Right lobe of liver (tissue), 6 donors: ENCODE measurements at regions not wholly inside any gene's neighbourhood (a gene's known extent, or its start where the extent isn't known, plus 50 kb on each side); places are given as distances from the start of the nearest gene placed in this dataset.

Source experiments
- ATAC-seq, 4 donors: fragments of 200-7000 bp; cut with Tn5 transposase; one replicate each; pipeline ENCODE4 v1.9.1; 2020; ENCODE audit warnings: mild to moderate bottlenecking in 4 of 4, moderate library complexity in 4 of 4
- DNase-seq, 3 donors: peaks; one replicate each; pipeline ENCODE4 v3.0.0-alpha.2; 2020
- H3K27ac ChIP-seq, 3 donors: fragments of 200-600 bp; one replicate each; pipeline ENCODE4 v1.8.0; 2022
- H3K27me3 ChIP-seq, 2 donors: fragments of 200-600 bp; one replicate each; pipeline ENCODE4 v1.8.0; 2022
- H3K36me3 ChIP-seq, 4 donors: fragments of 200-600 bp; sonication (generic) in 1 of 4; one replicate each; pipeline versions ENCODE4 v1.5.1 to v1.8.0; 2017 to 2022; ENCODE audit warnings: control low read depth in 1 of 4
- H3K4me1 ChIP-seq, 4 donors: fragments of 200-600 bp; sonication (generic) in 1 of 4; one replicate each; pipeline versions ENCODE4 v1.5.1 to v1.8.0; 2017 to 2022; ENCODE audit warnings: control low read depth in 1 of 4
- H3K4me3 ChIP-seq, 3 donors: fragments of 200-600 bp; one replicate each; pipeline ENCODE4 v1.8.0; 2022
- H3K9me3 ChIP-seq, 4 donors: fragments of 200-600 bp; sonication (generic) in 1 of 4; one replicate each; pipeline versions ENCODE4 v1.5.1 to v1.8.0; 2017 to 2022; ENCODE audit warnings: control low read depth in 1 of 4
- POLR2A ChIP-seq: fragments of 450-650 bp; IDR thresholded peaks from one replicate; pipeline ENCODE4 v1.6.1; 2017; ENCODE audit warnings: antibody characterized with exemption, mild to moderate bottlenecking
- WGBS: methylation state at CpG from one replicate; pipeline ENCODE4 v1.1.6; 2018; ENCODE audit warnings: low coverage, low lambda C conversion rate; ENCODE audit not compliant: insufficient coverage; ENCODE audit errors: missing lambda C conversion rate; 5-methylcytosine and 5-hydroxymethylcytosine counted together
- intact Hi-C, 2 donors: fragments of 100-400 bp; cut with DNase I; formaldehyde crosslinking; loops; one replicate each; pipeline versions ENCODE4 v1.11.2 to v1.14.1; 2022
- TF ChIP-seq, protein P1 (sequence below), 4 donors: fragments of 200-600 bp in 3 of 4; fragments of 450-650 bp in 1 of 4; IDR thresholded peaks; one replicate each; pipeline versions ENCODE4 v1.5.1 to v1.8.0; 2016 to 2022; ENCODE audit warnings: antibody characterized with exemption in 4 of 4, mild to moderate bottlenecking in 2 of 4
- donor health status: DM: no; HTN: yes; CAD: no.
- donor health status: DM: no; HTN: no; CAD: no.
- donor health status: DM: no; HTN: no; CAD: no.
- donor health status: DM: no; HTN: yes; CAD: no.
- donor health status: DM: no; HTN: yes; CAD: no.

GRCh38 chr3:166962911-166963310 lies 417.2 kb downstream of the ZBBX start:
- Histone ChIP-seq H3K36me3 (no peaks in the 10 kb centered on the region), H3K9me3 (no peaks in the 10 kb centered on the region), H3K4me3 (no peak overlapping the region), H3K4me1 (peaks cover 0 to 9% (median 0%) of the 10 kb centered on the region in 4 donors), H3K27me3 (no peaks in the 10 kb centered on the region), H3K27ac (no peak overlapping the region)
- ATAC-seq (peak; percentile 40 to 76 (median 54)), DNase-seq (no peak)
- no peak for TF ChIP-seq POLR2A
- TF ChIP-seq, protein P1, sequence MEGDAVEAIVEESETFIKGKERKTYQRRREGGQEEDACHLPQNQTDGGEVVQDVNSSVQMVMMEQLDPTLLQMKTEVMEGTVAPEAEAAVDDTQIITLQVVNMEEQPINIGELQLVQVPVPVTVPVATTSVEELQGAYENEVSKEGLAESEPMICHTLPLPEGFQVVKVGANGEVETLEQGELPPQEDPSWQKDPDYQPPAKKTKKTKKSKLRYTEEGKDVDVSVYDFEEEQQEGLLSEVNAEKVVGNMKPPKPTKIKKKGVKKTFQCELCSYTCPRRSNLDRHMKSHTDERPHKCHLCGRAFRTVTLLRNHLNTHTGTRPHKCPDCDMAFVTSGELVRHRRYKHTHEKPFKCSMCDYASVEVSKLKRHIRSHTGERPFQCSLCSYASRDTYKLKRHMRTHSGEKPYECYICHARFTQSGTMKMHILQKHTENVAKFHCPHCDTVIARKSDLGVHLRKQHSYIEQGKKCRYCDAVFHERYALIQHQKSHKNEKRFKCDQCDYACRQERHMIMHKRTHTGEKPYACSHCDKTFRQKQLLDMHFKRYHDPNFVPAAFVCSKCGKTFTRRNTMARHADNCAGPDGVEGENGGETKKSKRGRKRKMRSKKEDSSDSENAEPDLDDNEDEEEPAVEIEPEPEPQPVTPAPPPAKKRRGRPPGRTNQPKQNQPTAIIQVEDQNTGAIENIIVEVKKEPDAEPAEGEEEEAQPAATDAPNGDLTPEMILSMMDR (IDR thresholded peaks at IDR 0.05): no peak
- 30% methylated on average over 2 of the region's 2 CpGs for WGBS
- intact Hi-C loops: no loop called here

DNA sequence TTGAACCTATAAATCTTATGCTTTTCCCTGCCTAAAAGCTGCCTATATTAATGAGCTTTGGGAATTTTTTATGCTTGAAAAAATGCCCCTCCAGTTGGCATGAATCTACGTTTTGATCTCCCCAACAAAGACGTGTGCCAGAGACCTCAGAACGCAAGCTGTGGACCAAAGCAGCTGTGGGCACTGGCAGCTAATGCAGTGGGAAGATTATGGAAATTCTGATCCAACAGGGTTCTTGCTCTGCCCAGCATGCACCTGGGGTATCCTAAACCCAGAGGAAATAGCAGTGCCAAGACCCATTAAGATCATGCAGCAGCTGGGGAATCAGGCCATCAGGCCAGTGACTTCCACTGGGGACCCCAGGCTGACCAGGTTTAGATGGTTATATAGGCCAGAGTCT lies 423.0 kb downstream of the ZBBX start:
- no peaks in the 10 kb centered on the region for H3K4me1 ChIP-seq
- DNase-seq: no peak
- 71% methylated on average over 1 of the region's 3 CpGs for WGBS
- no peak overlapping the region for H3K4me3 ChIP-seq
- no peaks in the 10 kb centered on the region for H3K9me3 ChIP-seq
- H3K36me3 ChIP-seq: no peaks in the 10 kb centered on the region
- TF ChIP-seq, protein P1 (IDR thresholded peaks at IDR 0.05): no peak
- TF ChIP-seq POLR2A: no peak
- H3K27me3 ChIP-seq: no peaks in the 10 kb centered on the region
- no peak for ATAC-seq
- intact Hi-C loops: no loop called here
- H3K27ac ChIP-seq: no peak overlapping the region

DNA sequence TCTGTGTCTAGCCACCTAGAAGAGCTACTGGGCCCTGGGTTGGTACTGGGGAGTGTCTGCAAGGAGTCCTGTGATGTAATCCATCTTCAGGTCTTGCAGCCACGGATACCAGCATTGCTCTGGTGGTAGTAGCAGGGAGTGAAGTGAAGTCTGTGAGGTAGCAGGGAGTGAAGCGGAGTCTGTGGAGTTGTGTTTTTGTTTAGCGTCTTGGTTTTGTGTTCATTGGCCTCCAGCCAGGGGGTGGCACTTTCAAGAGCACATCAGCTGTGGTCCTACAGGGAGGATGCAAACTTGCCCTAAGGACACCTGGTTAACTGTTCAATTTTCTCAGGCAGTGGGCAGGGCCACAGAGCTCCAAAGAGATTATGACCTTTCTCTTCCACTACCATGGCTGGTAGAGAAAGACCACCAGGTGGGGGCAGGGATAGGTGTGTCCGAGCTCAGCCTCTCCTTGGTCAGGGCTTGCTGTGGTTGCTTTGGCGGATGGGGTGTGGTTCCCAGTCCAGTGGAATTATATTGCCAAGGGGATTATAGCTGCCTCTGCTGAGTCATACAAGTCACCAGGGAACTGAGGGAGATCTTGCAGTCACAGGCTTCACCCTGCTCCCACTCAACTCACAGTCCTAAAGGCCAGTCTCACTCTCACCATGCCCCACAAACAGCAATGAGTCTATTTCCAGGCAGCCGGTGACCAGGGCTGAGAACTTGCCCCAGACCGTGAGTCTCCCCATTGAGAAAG lies 424.7 kb downstream of the ZBBX start:
- no peaks in the 10 kb centered on the region for H3K4me1 ChIP-seq
- no peaks in the 10 kb centered on the region for H3K9me3 ChIP-seq
- no peaks in the 10 kb centered on the region for H3K27me3 ChIP-seq
- H3K27ac ChIP-seq: no peak overlapping the region
- WGBS: 86% methylated on average over 4 of the region's 7 CpGs
- intact Hi-C loops: no loop called here
- TF ChIP-seq, protein P1 (IDR thresholded peaks at IDR 0.05): no peak
- TF ChIP-seq POLR2A: no peak
- H3K36me3 ChIP-seq: no peaks in the 10 kb centered on the region
- DNase-seq (no peak), ATAC-seq (no peak)
- no peak overlapping the region for H3K4me3 ChIP-seq

GRCh38 chr3:166934879-166935278 lies 445.2 kb downstream of the ZBBX start:
- Histone ChIP-seq H3K4me1 (no peaks in the 10 kb centered on the region), H3K4me3 (no peak overlapping the region), H3K27me3 (no peaks in the 10 kb centered on the region), H3K36me3 (no peaks in the 10 kb centered on the region), H3K9me3 (no peaks in the 10 kb centered on the region), H3K27ac (no peak overlapping the region)
- intact Hi-C loops: no loop called here
- no peak for DNase-seq
- ATAC-seq: no peak
- 74% methylated on average over 3 of the region's 3 CpGs for WGBS
- no peak for TF ChIP-seq POLR2A
- TF ChIP-seq, protein P1 (IDR thresholded peaks at IDR 0.05): no peak
